WTC11 (cell line): ENCODE measurements at regions not wholly inside any gene's neighbourhood (a gene's known extent, or its start where the extent isn't known, plus 50 kb on each side); places are given as distances from the start of the nearest gene placed in this dataset.

ENCODE experiments used
- ATAC-seq: fragments of 200-7000 bp; cut with Tn5 transposase; 2 replicates; pipeline ENCODE4 v1.10.0; 2021; ENCODE audit warnings: mild to moderate bottlenecking, moderate library complexity
- CTCF ChIA-PET: fragments of 300-600 bp; sonication (Branson Sonifier 250); formaldehyde crosslinking; loops from one replicate; lab custom pipeline; 2021; ENCODE audit warnings: antibody characterized with exemption; lab: Charles Lee
- POLR2A ChIA-PET: fragments of 350-600 bp; sonication (Branson Sonifier 250); formaldehyde crosslinking; loops from one replicate; lab custom pipeline; 2021; ENCODE audit warnings: antibody characterized with exemption; lab: Charles Lee
- DNase-seq: peaks from one replicate; pipeline ENCODE4 v3.0.0; 2021; ENCODE audit warnings: low spot score
- H3K27ac Mint-ChIP-seq: 2 replicates; pipeline ENCODE4 v1.8.0; 2021; ENCODE audit warnings: mixed read lengths
- H3K27me3 Mint-ChIP-seq: 2 replicates; pipeline ENCODE4 v1.8.0; 2021; ENCODE audit warnings: low read depth, mild to moderate bottlenecking, moderate library complexity, mixed read lengths
- H3K36me3 Mint-ChIP-seq: 2 replicates; pipeline ENCODE4 v1.8.0; 2021; ENCODE audit warnings: mixed read lengths
- H3K4me1 Mint-ChIP-seq: 2 replicates; pipeline ENCODE4 v1.8.0; 2022; ENCODE audit warnings: mixed read lengths
- H3K4me3 Mint-ChIP-seq: 2 replicates; pipeline ENCODE4 v1.8.0; 2021; ENCODE audit warnings: mild to moderate bottlenecking, moderate library complexity, mixed read lengths
- H3K9me3 Mint-ChIP-seq: 2 replicates; pipeline ENCODE4 v1.8.0; 2021; ENCODE audit warnings: mixed read lengths
- ATF2 ChIP-seq: sonication (generic); formaldehyde crosslinking; IDR thresholded peaks from 2 replicates; pipeline ENCODE4 v1.8.1; 2022; ENCODE audit warnings: low read depth, missing genetic modification reagents, borderline replicate concordance
- CBFB ChIP-seq: sonication (generic); formaldehyde crosslinking; IDR thresholded peaks from 2 replicates; pipeline ENCODE4 v1.8.1; 2022; ENCODE audit warnings: mild to moderate bottlenecking, low read depth, missing genetic modification reagents
- MAX ChIP-seq: sonication (generic); formaldehyde crosslinking; IDR thresholded peaks from 2 replicates; pipeline ENCODE4 v1.8.0; 2022; ENCODE audit warnings: mild to moderate bottlenecking, missing genetic modification reagents
- MXD4 ChIP-seq: fragments of 250-450 bp; sonication (Bioruptor Pico); IDR thresholded peaks from 2 replicates; pipeline ENCODE4 v1.8.0; 2021; ENCODE audit warnings: mild to moderate bottlenecking, moderate library complexity, borderline replicate concordance
- PREB ChIP-seq: sonication (generic); formaldehyde crosslinking; IDR thresholded peaks from 2 replicates; pipeline ENCODE4 v1.8.1; 2022; ENCODE audit warnings: mild to moderate bottlenecking, missing genetic modification reagents, moderate library complexity, borderline replicate concordance
- PRRX2 ChIP-seq: fragments of 250-450 bp; sonication (Bioruptor Pico); IDR thresholded peaks from 2 replicates; pipeline ENCODE4 v1.8.0; 2021; ENCODE audit warnings: mild to moderate bottlenecking
- SMAD3 ChIP-seq: sonication (generic); formaldehyde crosslinking; IDR thresholded peaks from 2 replicates; pipeline ENCODE4 v1.8.0; 2022; ENCODE audit warnings: missing genetic modification reagents, mild to moderate bottlenecking, borderline replicate concordance
- TCF7 ChIP-seq: sonication (generic); formaldehyde crosslinking; IDR thresholded peaks from 2 replicates; pipeline ENCODE4 v1.8.0; 2022; ENCODE audit warnings: mild to moderate bottlenecking, low read depth, missing genetic modification reagents, moderate library complexity
- TEAD4 ChIP-seq: sonication (generic); formaldehyde crosslinking; IDR thresholded peaks from 2 replicates; pipeline ENCODE4 v1.8.0; 2022; ENCODE audit warnings: mild to moderate bottlenecking, missing genetic modification reagents
- TP53 ChIP-seq: sonication (generic); formaldehyde crosslinking; IDR thresholded peaks from 2 replicates; pipeline ENCODE4 v1.8.1; 2023; ENCODE audit warnings: mild to moderate bottlenecking, missing genetic modification reagents
- ZMAT4 ChIP-seq: fragments of 250-450 bp; sonication (Bioruptor Pico); IDR thresholded peaks from 2 replicates; pipeline ENCODE4 v1.9.0; 2021; ENCODE audit warnings: mild to moderate bottlenecking
- ZNF138 ChIP-seq: sonication (generic); formaldehyde crosslinking; conservative IDR thresholded peaks from 2 replicates; pipeline ENCODE4 v1.8.1; 2022; ENCODE audit warnings: mild to moderate bottlenecking, moderate library complexity, missing genetic modification reagents
- ZNF317 ChIP-seq: sonication (generic); formaldehyde crosslinking; IDR thresholded peaks from 2 replicates; pipeline ENCODE4 v1.8.1; 2023; ENCODE audit warnings: low read depth, mild to moderate bottlenecking, moderate library complexity, missing genetic modification reagents, borderline replicate concordance
- ZNF425 ChIP-seq: fragments of 250-450 bp; sonication (Bioruptor Pico); conservative IDR thresholded peaks from 2 replicates; pipeline ENCODE4 v1.9.0; 2021; ENCODE audit warnings: mild to moderate bottlenecking
- ZNF512 ChIP-seq: sonication (generic); formaldehyde crosslinking; IDR thresholded peaks from 2 replicates; pipeline ENCODE4 v1.8.1; 2022; ENCODE audit warnings: missing genetic modification reagents, borderline replicate concordance
- ZNF532 ChIP-seq: fragments of 250-450 bp; sonication (Bioruptor Pico); IDR thresholded peaks from 2 replicates; pipeline ENCODE4 v1.9.0; 2021; ENCODE audit warnings: mild to moderate bottlenecking, borderline replicate concordance
- ZSCAN18 ChIP-seq: fragments of 250-450 bp; sonication (Bioruptor Pico); IDR thresholded peaks from 2 replicates; pipeline ENCODE4 v2.1.2; 2022; ENCODE audit warnings: mild to moderate bottlenecking, moderate library complexity

- peaks cover 16% of the 10 kb centered on the region for H3K4me1 Mint-ChIP-seq
- CTCF ChIA-PET: no interaction called here
- H3K4me3 Mint-ChIP-seq: no peak overlapping the region
- H3K27ac Mint-ChIP-seq: no peak overlapping the region
- POLR2A ChIA-PET: no interaction called here
- ATAC-seq (no peak), DNase-seq (no peak)
- H3K36me3 Mint-ChIP-seq: no peaks in the 10 kb centered on the region
- no peaks in the 10 kb centered on the region for H3K27me3 Mint-ChIP-seq
- TF ChIP-seq CBFB (CRISPR knock-in tag): no peak
- no peak for TF ChIP-seq ZNF425 (CRISPR knock-in tag)
- TF ChIP-seq MXD4 (CRISPR knock-in tag): no peak
- H3K9me3 Mint-ChIP-seq: no peaks in the 10 kb centered on the region
These were observed 163.8 kb downstream of the TOX3 start for GRCh38 chr16:52383119-52383518.

GRCh38 chr16:52379551-52379950, 167.4 kb downstream of the TOX3 start:
- DNase-seq: no peak
- H3K4me3 Mint-ChIP-seq: no peak overlapping the region
- no peaks in the 10 kb centered on the region for H3K36me3 Mint-ChIP-seq
- H3K4me1 Mint-ChIP-seq: peaks cover 16% of the 10 kb centered on the region
- ChIA-PET POLR2A (no interaction called here), CTCF (no interaction called here)
- ATAC-seq: no peak
- no peaks in the 10 kb centered on the region for H3K9me3 Mint-ChIP-seq
- H3K27me3 Mint-ChIP-seq: no peaks in the 10 kb centered on the region
- no peak overlapping the region for H3K27ac Mint-ChIP-seq
- no peak for TF ChIP-seq TCF7 (CRISPR knock-in tag)
- TF ChIP-seq PRRX2: no peak
- no peak for TF ChIP-seq TEAD4 (CRISPR knock-in tag)
- no peak for TF ChIP-seq MAX
- TF ChIP-seq ZMAT4: no peak
- TF ChIP-seq TP53 (CRISPR knock-in tag): no peak
- no peak for TF ChIP-seq ZNF138 (CRISPR knock-in tag)
- TF ChIP-seq SMAD3 (CRISPR knock-in tag): no peak
- no peak for TF ChIP-seq ZNF317 (CRISPR knock-in tag)
- no peak for TF ChIP-seq ZSCAN18 (CRISPR knock-in tag)
- TF ChIP-seq ZNF532 (CRISPR knock-in tag): no peak
- no peak for TF ChIP-seq MXD4 (CRISPR knock-in tag)
- TF ChIP-seq ZNF512 (CRISPR knock-in tag): no peak
- no peak for TF ChIP-seq PREB
- no peak for TF ChIP-seq ATF2 (CRISPR knock-in tag)
